Esophagus muscularis mucosa (tissue), 4 donors: ENCODE measurements at regions not wholly inside any gene's neighbourhood (a gene's known extent, or its start where the extent isn't known, plus 50 kb on each side); places are given as distances from the start of the nearest gene placed in this dataset.

Experiments
- CTCF ChIP-seq, 3 experiments: fragments of 200-600 bp in 2 of 3; fragments of 450-650 bp in 1 of 3; sonication (generic) in 2 of 3; IDR thresholded peaks; one replicate each; pipeline ENCODE4 v1.5.1; 2017 to 2019; ENCODE audit warnings: antibody characterized with exemption in 3 of 3, mild to moderate bottlenecking in 2 of 3, moderate library complexity in 1 of 3
- EP300 ChIP-seq: sonication (generic); formaldehyde crosslinking; IDR thresholded peaks from one replicate; pipeline ENCODE4 v1.6.1; 2017; ENCODE audit warnings: antibody characterized with exemption
- POLR2A ChIP-seq: fragments of 450-650 bp; IDR thresholded peaks from one replicate; pipeline ENCODE4 v1.6.1; 2017; ENCODE audit warnings: antibody characterized with exemption, moderate library complexity, mild to moderate bottlenecking, low read depth
- POLR2AphosphoS5 ChIP-seq, 2 donors: sonication (generic); formaldehyde crosslinking; IDR thresholded peaks; one replicate each; pipeline ENCODE4 v1.6.1; 2017; ENCODE audit warnings: antibody characterized with exemption in 2 of 2

- no peak for TF ChIP-seq CTCF (IDR thresholded peaks at IDR 0.05)
- TF ChIP-seq EP300: no peak
- no peak for TF ChIP-seq POLR2A
- no peak for TF ChIP-seq POLR2AphosphoS5 (IDR thresholded peaks at IDR 0.05)
Observed at GRCh38 chr7:153396475-153396874, 636.9 kb downstream of the ACTR3B start.
